ENCODE measurements at regions not wholly inside any gene's neighbourhood (a gene's known extent, or its start where the extent isn't known, plus 50 kb on each side); places are given as distances from the start of the nearest gene placed in this dataset.
A peak's percentile ranks its signal among the peaks of the same experiment; 100 is the strongest.

GRCh38 chr22:23376256-23376655, 195.9 kb downstream of the BCR start:
- peak; percentile 31 for DNase-seq

DNA sequence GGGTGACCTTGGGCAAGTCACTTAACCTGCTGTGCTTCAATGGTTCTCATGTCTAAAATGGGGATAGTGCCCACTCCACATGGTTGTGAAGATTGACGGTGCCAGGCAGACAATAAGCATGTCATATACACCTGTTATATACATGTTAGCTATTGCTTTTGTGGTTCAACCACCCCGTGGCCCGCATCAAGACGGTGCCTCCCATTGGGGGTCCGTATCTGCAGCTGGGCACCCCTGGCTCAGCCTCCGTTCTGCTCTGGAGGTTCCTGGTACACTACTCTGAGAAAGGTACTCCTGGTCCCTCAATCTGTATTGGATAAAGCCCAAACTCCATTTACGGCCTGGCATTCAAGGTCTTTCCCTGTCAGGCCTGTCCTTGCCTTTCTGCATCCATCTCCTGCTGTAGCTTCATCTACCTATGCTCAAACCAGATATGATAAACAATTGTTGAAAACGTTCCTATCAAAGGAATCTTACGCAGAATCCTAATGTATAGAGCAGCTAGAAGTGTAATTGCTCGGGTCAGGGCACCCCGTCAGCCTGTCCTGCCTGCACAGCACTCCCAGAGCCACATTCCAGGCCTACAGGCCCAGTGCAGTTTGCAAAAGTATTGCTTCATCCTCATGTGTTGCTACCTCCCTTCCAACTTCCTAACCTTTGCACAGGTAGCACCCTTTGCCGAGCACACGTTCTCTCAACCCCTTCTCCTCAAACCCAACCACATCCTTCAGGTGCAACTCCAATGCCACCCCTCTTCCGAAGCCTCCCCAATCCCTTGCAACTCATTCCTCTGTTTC, 194.9 kb downstream of the BCR start:
- no peak for DNase-seq

DNA sequence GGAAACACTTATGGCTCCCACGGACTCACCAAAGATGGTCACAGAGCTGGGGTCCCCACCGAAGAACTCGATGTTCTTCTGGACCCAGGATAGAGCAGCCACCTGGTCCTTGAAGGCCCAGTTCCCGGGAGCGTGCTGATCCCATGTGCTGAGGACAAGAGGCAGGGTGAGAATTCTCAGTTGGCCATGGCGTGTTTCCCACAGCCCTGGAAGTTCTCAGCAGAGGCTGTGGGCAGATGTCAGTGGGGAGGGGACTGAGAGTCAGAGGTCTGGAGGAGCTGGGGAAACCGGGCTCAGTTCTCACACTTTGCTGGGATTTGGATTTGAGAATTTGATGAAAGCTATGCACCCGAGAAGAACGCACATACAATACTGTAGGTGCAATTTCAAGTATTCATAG, 193.3 kb downstream of the BCR start:
- DNase-seq: no peak

- DNase-seq: no peak
Measured at GRCh38 chr22:23370251-23370650, 189.9 kb downstream of the BCR start.

DNA sequence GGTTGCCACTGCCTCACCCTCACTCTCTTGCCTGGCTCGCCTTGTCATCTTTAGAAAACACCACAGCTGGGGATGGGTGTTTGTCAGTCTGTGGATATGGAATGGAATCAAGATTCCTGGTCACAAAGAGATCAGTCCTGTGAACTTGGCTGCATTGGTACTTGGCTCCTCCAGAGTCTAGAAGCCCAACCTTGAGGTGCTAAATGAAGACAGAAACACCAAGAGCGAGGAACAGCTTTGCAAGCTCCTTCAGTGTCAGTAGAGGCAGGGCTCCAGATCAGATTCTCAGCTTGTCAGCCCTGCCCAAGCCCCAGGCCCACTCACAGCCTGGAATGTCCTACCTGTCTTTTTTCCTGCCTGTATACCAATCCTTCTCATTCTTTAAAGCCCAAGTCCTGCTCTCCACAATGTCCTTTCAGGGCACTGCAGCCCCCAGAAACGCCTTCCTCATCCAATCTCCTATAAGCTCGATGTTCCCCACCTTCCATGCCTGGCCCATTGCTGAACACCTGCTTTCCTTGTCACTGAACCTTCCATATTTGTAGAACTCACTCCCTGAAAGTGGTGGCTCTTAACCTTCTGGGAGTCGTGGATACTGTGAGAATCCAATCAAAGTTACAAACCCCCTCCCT, 188.9 kb downstream of the BCR start:
- DNase-seq: no peak
